Fibroblast of lung (primary cell): ENCODE measurements at regions not wholly inside any gene's neighbourhood (a gene's known extent, or its start where the extent isn't known, plus 50 kb on each side); places are given as distances from the start of the nearest gene placed in this dataset.

Source experiments
- EZH2 ChIP-seq: IDR thresholded peaks from 2 replicates; pipeline ENCODE4 v1.5.1; 2012; ENCODE audit warnings: low read length, control low read depth, mild to moderate bottlenecking; ENCODE audit errors: missing control alignments
- TF ChIP-seq, protein P1 (sequence below), 2 donors: IDR thresholded peaks in 1 of 2; conservative IDR thresholded peaks in 1 of 2; 1 replicate in 1 of 2; 2 replicates in 1 of 2; pipeline ENCODE4 v1.5.1; 2011 to 2012; ENCODE audit warnings: low read length in 2 of 2, control low read depth in 1 of 2, inconsistent platforms in 1 of 2, low read depth in 1 of 2, mild to moderate bottlenecking in 1 of 2

- TF ChIP-seq, protein P1, sequence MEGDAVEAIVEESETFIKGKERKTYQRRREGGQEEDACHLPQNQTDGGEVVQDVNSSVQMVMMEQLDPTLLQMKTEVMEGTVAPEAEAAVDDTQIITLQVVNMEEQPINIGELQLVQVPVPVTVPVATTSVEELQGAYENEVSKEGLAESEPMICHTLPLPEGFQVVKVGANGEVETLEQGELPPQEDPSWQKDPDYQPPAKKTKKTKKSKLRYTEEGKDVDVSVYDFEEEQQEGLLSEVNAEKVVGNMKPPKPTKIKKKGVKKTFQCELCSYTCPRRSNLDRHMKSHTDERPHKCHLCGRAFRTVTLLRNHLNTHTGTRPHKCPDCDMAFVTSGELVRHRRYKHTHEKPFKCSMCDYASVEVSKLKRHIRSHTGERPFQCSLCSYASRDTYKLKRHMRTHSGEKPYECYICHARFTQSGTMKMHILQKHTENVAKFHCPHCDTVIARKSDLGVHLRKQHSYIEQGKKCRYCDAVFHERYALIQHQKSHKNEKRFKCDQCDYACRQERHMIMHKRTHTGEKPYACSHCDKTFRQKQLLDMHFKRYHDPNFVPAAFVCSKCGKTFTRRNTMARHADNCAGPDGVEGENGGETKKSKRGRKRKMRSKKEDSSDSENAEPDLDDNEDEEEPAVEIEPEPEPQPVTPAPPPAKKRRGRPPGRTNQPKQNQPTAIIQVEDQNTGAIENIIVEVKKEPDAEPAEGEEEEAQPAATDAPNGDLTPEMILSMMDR (conservative IDR thresholded peaks at IDR 0.05 in 1 of 2, IDR thresholded peaks at IDR 0.05 in 1 of 2; ENCODE audit: low read depth in 1 of 2, low read length in 2 of 2), result no peak
- no peak for TF ChIP-seq EZH2
Observed at GRCh38 chr6:139600343-139600742, 225.9 kb upstream of the CITED2 start.
